Stimulated activated effector memory CD8-positive, alpha-beta T cell treated with anti-CD3 and anti-CD28 coated beads, Interleukin-12 subunit alpha, Interleukin-12 subunit beta, amount 100 ng/mL, for 72 hours (primary cell): ENCODE measurements at regions not wholly inside any gene's neighbourhood (a gene's known extent, or its start where the extent isn't known, plus 50 kb on each side); places are given as distances from the start of the nearest gene placed in this dataset.
"Not testable (repeated sequence)": the region's sequence is repeated elsewhere in the genome, so short reads cannot be mapped to it uniquely, and the experiment has no call there.

Experiments
- ATAC-seq: fragments of 150-1000 bp; cut with Tn5 transposase; 2 replicates; pipeline ENCODE4 v1.10.0; 2021
- DNase-seq, 2 donors: peaks; one replicate each; pipeline ENCODE4 v3.0.0; 2021 to 2022; ENCODE audit warnings: low spot score in 2 of 2
- H3K27ac Mint-ChIP-seq: one replicate; pipeline ENCODE4 v1.8.0; 2022; ENCODE audit warnings: mild to moderate bottlenecking, mixed read lengths
- H3K36me3 Mint-ChIP-seq: one replicate; pipeline ENCODE4 v1.8.0; 2022; ENCODE audit warnings: mild to moderate bottlenecking, mixed read lengths
- H3K4me1 Mint-ChIP-seq: one replicate; pipeline ENCODE4 v1.8.0; 2022; ENCODE audit warnings: mixed read lengths
- H3K4me3 Mint-ChIP-seq: one replicate; pipeline ENCODE4 v1.8.0; 2022; ENCODE audit warnings: mild to moderate bottlenecking, mixed read lengths
- H3K9me3 Mint-ChIP-seq: one replicate; pipeline ENCODE4 v1.8.0; 2022; ENCODE audit warnings: mixed read lengths

GRCh38 chr11:37282367-37282766, 684.3 kb upstream of the RAG2 start:
- DNase-seq (no peak), ATAC-seq (no peak)
- H3K27ac Mint-ChIP-seq = no peak overlapping the region
- peaks cover 25% of the 10 kb centered on the region for H3K9me3 Mint-ChIP-seq
- no peak overlapping the region for H3K4me3 Mint-ChIP-seq
- no peaks in the 10 kb centered on the region for H3K36me3 Mint-ChIP-seq
- H3K4me1 Mint-ChIP-seq = no peaks in the 10 kb centered on the region

DNA sequence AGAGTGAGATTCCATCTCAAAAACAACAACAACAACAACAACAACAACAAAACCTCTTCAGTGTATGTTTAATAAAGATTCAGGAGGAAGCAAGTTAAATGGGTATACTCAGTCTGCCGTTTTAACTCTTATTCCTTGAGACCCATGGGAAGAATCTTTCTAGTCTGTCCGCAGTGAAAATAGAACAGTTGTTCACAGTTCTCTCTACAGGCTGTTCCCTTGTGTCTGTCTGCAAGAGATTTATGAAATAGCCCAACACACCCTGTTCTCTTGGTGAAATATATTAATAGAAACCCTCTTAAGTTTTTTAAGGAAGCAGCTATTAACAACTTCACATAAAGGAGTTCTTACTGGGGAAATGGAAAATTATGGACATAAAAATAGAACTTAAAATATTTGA, 682.2 kb upstream of the RAG2 start:
- ATAC-seq (no peak), DNase-seq (no peak)
- Mint-ChIP-seq H3K36me3 (no peaks in the 10 kb centered on the region), H3K4me1 (no peaks in the 10 kb centered on the region), H3K4me3 (no peak overlapping the region), H3K27ac (no peak overlapping the region), H3K9me3 (peaks cover 24% of the 10 kb centered on the region)

GRCh38 chr11:37277896-37278465, 679.9 kb upstream of the RAG2 start:
- no peak overlapping the region for H3K27ac Mint-ChIP-seq
- no peaks in the 10 kb centered on the region for H3K4me1 Mint-ChIP-seq
- ATAC-seq (no peak), DNase-seq (no peak)
- peaks cover 23% of the 10 kb centered on the region for H3K9me3 Mint-ChIP-seq
- H3K4me3 Mint-ChIP-seq = no peak overlapping the region
- H3K36me3 Mint-ChIP-seq = no peaks in the 10 kb centered on the region

- H3K4me3 Mint-ChIP-seq = no peak overlapping the region
- no peak overlapping the region for H3K27ac Mint-ChIP-seq
- H3K4me1 Mint-ChIP-seq = no peaks in the 10 kb centered on the region
- peaks cover 10% of the 10 kb centered on the region for H3K9me3 Mint-ChIP-seq
- DNase-seq (no peak), ATAC-seq (no peak)
- no peaks in the 10 kb centered on the region for H3K36me3 Mint-ChIP-seq
Observed at GRCh38 chr11:37264783-37265182, 666.7 kb upstream of the RAG2 start.

DNA sequence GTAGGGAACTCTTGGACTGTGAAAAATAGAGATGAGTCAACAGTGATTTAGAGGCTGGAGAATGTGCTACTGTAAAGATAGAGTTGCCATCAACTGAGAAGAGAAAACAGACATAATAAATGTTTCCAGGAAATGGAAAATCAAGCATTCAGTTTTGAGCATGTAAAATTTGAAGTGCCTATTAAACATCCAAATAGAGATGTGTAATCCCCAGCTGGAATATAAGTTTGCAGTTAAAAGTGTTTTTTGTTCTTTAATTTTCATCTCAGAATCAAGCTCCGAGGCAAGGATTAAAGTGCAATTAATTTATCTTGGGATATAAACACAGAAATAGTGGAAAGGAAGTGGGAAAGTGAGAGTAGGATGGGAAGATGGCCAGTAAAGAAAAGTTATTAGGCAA, 666.0 kb upstream of the RAG2 start:
- Mint-ChIP-seq H3K27ac (no peak overlapping the region), H3K4me1 (no peaks in the 10 kb centered on the region), H3K36me3 (no peaks in the 10 kb centered on the region), H3K9me3 (peaks cover 10% of the 10 kb centered on the region), H3K4me3 (no peak overlapping the region)
- DNase-seq = no peak
- ATAC-seq = no peak

GRCh38 chr11:37263467-37263866, 665.4 kb upstream of the RAG2 start:
- not testable (repeated sequence) for H3K4me3 Mint-ChIP-seq, DNase-seq, H3K36me3 Mint-ChIP-seq, ATAC-seq, H3K4me1 Mint-ChIP-seq, H3K27ac Mint-ChIP-seq
- peaks cover 11% of the 10 kb centered on the region for H3K9me3 Mint-ChIP-seq

- H3K4me3 Mint-ChIP-seq = no peak overlapping the region
- no peak for ATAC-seq
- DNase-seq = no peak
- peaks cover 14% of the 10 kb centered on the region for H3K9me3 Mint-ChIP-seq
- no peaks in the 10 kb centered on the region for H3K36me3 Mint-ChIP-seq
- no peak overlapping the region for H3K27ac Mint-ChIP-seq
- no peaks in the 10 kb centered on the region for H3K4me1 Mint-ChIP-seq
Observed at GRCh38 chr11:37259734-37260133, 661.7 kb upstream of the RAG2 start.

GRCh38 chr11:37248145-37248544, 650.1 kb upstream of the RAG2 start:
- DNase-seq (no peak), ATAC-seq (no peak)
- Mint-ChIP-seq H3K4me1 (no peaks in the 10 kb centered on the region), H3K36me3 (no peaks in the 10 kb centered on the region), H3K27ac (no peak overlapping the region), H3K4me3 (no peak overlapping the region), H3K9me3 (peaks cover 14% of the 10 kb centered on the region)

DNA sequence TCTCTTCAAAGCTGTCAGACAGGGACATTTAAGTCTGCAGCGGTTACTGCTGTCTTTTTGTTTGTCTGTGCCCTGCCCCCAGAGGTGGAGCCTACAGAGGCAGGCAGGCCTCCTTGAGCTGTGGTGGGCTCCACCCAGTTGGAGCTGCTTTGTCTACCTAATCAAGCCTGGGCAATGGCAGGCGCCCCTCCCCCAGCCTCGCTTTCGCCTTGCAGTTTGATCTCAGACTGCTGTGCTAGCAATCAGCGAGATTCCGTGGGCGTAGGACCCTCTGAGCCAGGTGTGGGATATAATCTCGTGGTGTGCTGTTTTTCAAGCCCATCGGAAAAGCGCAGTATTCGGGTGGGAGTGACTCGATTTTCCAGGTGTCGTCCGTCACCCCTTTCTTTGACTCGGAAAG, 648.1 kb upstream of the RAG2 start:
- not testable (repeated sequence) for H3K36me3 Mint-ChIP-seq, H3K4me1 Mint-ChIP-seq, ATAC-seq, H3K27ac Mint-ChIP-seq, DNase-seq, H3K4me3 Mint-ChIP-seq
- peaks cover 14% of the 10 kb centered on the region for H3K9me3 Mint-ChIP-seq

DNA sequence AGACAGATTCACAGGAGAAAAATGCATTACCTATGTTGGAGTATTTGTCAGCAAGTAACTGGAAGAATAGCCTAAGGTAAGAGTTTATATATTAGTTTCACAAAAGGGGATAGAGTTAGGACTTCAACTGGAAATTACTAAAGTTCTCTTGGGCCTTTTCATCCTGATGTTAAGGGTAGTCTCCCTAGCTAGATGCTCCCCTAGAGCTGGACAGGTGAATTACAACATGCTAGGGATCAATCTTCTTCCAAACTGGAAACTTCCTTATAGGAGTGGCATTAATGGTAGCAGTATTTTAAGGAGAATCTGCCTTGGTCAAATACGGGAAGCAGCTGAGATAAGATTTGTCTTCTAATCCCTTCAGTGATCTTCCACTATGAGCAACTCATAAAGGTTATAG, 632.8 kb upstream of the RAG2 start:
- no peak for DNase-seq
- H3K27ac Mint-ChIP-seq = no peak overlapping the region
- no peak overlapping the region for H3K4me3 Mint-ChIP-seq
- no peaks in the 10 kb centered on the region for H3K4me1 Mint-ChIP-seq
- no peaks in the 10 kb centered on the region for H3K36me3 Mint-ChIP-seq
- H3K9me3 Mint-ChIP-seq = peaks cover 3% of the 10 kb centered on the region
- no peak for ATAC-seq

GRCh38 chr11:37223962-37224361, 625.9 kb upstream of the RAG2 start:
- no peak for ATAC-seq
- H3K4me1 Mint-ChIP-seq = no peaks in the 10 kb centered on the region

GRCh38 chr11:37203006-37203405, 605.0 kb upstream of the RAG2 start:
- Mint-ChIP-seq H3K9me3 (peaks cover 17% of the 10 kb centered on the region), H3K27ac (no peak overlapping the region), H3K36me3 (no peaks in the 10 kb centered on the region), H3K4me3 (no peak overlapping the region), H3K4me1 (no peaks in the 10 kb centered on the region)
- ATAC-seq (no peak), DNase-seq (no peak)

More at GRCh38 chr11:37223962-37224361, 625.9 kb upstream of the RAG2 start:
- DNase-seq = no peak
- Mint-ChIP-seq H3K4me3 (no peak overlapping the region), H3K9me3 (peaks cover 11% of the 10 kb centered on the region), H3K27ac (no peak overlapping the region), H3K36me3 (no peaks in the 10 kb centered on the region)

DNA sequence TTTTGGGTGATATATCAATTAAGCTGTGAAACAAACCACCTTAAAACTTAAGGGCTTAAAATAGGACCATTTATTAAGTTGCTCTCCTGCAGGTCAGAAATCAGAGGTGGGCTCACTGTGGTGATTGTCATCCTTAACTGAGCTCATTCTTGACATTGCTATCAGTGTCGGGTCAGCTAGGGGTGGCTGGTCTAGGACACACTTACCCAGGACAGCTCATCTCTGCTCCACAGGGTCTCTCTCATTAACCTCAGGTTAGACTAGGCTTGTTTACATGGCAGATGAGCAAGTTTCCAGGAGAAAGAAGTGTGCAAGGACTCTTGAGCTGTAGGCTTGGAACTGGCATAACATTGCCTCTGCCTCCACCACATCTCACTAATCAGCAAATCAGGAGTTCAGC, 601.0 kb upstream of the RAG2 start:
- no peaks in the 10 kb centered on the region for H3K4me1 Mint-ChIP-seq
- H3K36me3 Mint-ChIP-seq = no peaks in the 10 kb centered on the region
- DNase-seq (no peak), ATAC-seq (no peak)
- H3K9me3 Mint-ChIP-seq = peaks cover 6% of the 10 kb centered on the region
- H3K27ac Mint-ChIP-seq = no peak overlapping the region
- no peak overlapping the region for H3K4me3 Mint-ChIP-seq

- Mint-ChIP-seq H3K27ac (no peak overlapping the region), H3K4me3 (no peak overlapping the region), H3K9me3 (peaks cover 18% of the 10 kb centered on the region), H3K4me1 (no peaks in the 10 kb centered on the region), H3K36me3 (no peaks in the 10 kb centered on the region)
- no peak for DNase-seq
- no peak for ATAC-seq
Observed at GRCh38 chr11:37184326-37184725, 586.3 kb upstream of the RAG2 start.

GRCh38 chr11:37182031-37182430, 584.0 kb upstream of the RAG2 start:
- Mint-ChIP-seq H3K27ac (no peak overlapping the region), H3K9me3 (peaks cover 13% of the 10 kb centered on the region), H3K4me1 (no peaks in the 10 kb centered on the region), H3K36me3 (no peaks in the 10 kb centered on the region), H3K4me3 (no peak overlapping the region)
- DNase-seq (no peak), ATAC-seq (no peak)

DNA sequence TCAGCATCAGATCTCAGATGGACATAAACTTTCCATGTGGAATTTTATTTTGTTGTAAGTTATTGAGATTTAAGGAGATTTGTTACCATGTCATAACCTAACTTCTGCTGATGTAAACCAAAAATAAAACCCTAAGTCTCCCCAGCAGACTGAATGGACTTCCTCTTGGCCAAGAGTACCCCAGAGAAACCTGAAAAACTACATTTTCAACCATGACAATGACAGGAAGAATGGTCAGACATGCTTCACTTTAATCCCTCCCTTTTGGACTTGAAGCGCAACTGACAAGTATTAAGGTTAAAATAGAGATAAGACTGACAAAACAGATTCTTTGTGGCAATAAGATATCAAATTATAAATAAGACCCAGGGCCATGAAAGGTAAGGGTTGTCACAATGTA, 579.7 kb upstream of the RAG2 start:
- H3K36me3 Mint-ChIP-seq = no peaks in the 10 kb centered on the region
- DNase-seq (no peak), ATAC-seq (no peak)
- H3K9me3 Mint-ChIP-seq = peaks cover 21% of the 10 kb centered on the region
- no peak overlapping the region for H3K4me3 Mint-ChIP-seq
- no peak overlapping the region for H3K27ac Mint-ChIP-seq
- no peaks in the 10 kb centered on the region for H3K4me1 Mint-ChIP-seq

DNA sequence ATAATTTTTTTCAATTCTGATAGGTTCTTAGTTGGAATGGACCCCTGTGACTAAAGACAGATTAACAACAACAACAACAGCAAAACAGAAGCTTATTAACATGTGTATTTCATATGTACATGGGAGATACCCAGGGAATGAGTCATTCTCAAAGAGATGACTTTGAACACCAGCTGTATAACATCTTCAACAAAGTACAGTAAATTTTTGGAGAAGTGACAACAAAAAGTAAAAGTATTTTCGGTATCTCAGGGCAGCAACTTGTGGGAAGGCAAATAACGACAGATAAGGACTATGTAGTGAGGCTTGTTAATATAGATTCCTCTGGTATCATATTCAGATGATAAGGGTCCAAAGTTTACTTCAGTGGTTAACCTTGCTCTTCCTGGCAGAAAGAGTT, 573.4 kb upstream of the RAG2 start:
- ATAC-seq = no peak
- H3K4me1 Mint-ChIP-seq = no peaks in the 10 kb centered on the region
- DNase-seq = no peak
- no peak overlapping the region for H3K4me3 Mint-ChIP-seq
- no peak overlapping the region for H3K27ac Mint-ChIP-seq
- no peaks in the 10 kb centered on the region for H3K36me3 Mint-ChIP-seq
- H3K9me3 Mint-ChIP-seq = peaks cover 21% of the 10 kb centered on the region
